ENCODE measurements at regions not wholly inside any gene's neighbourhood (a gene's known extent, or its start where the extent isn't known, plus 50 kb on each side); places are given as distances from the start of the nearest gene placed in this dataset.
"Not testable (repeated sequence)": the region's sequence is repeated elsewhere in the genome, so short reads cannot be mapped to it uniquely, and the experiment has no call there.

- Mint-ChIP-seq H3K27me3 (ENCODE audit: low read depth in 3 of 3) (peaks cover 3 to 8% (median 5%) of the 10 kb centered on the region in 3 donors), H3K4me3 (no peak overlapping the region), H3K27ac (no peak overlapping the region), H3K9me3 (peaks cover 0 to 6% (median 0%) of the 10 kb centered on the region in 7 donors), H3K4me1 (peaks cover 5% of the 10 kb centered on the region), H3K36me3 (no peaks in the 10 kb centered on the region)
- Histone ChIP-seq H3K4me1 (ENCODE audit: control insufficient read depth in 1 of 2, insufficient read depth in 2 of 2, low read length in 2 of 2) (no peaks in the 10 kb centered on the region), H3K4me3 (replicated peaks in 1 of 3; ENCODE audit: low read depth in 2 of 3, low read length in 3 of 3) (no peak overlapping the region), H3K36me3 (replicated peaks in 1 of 2; ENCODE audit: control insufficient read depth in 1 of 2, insufficient read depth in 2 of 2, low read length in 2 of 2) (no peaks in the 10 kb centered on the region), H2AFZ (ENCODE audit: insufficient read depth, low read depth, low read length, poor library complexity, severe bottlenecking) (no peak overlapping the region), H3K9ac (ENCODE audit: insufficient read depth, low read length, poor library complexity, severe bottlenecking) (no peak overlapping the region), H3K4me2 (replicated peaks; ENCODE audit: extremely low read depth, low read length, poor library complexity, severe bottlenecking) (no peak overlapping the region), H3K9me3 (replicated peaks in 1 of 2; ENCODE audit: control insufficient read depth in 1 of 2, insufficient read depth in 1 of 2, low read length in 2 of 2) (no peaks in the 10 kb centered on the region), H4K20me1 (ENCODE audit: insufficient read depth, low read length) (no peaks in the 10 kb centered on the region), H3K27ac (ENCODE audit: low read depth in 1 of 2, low read length in 2 of 2) (no peak overlapping the region), H3K79me2 (ENCODE audit: insufficient read depth, low read length) (no peaks in the 10 kb centered on the region), H3K27me3 (ENCODE audit: control insufficient read depth in 2 of 2, insufficient read depth in 2 of 2, low read length in 2 of 2) (no peaks in the 10 kb centered on the region)
- WGBS (ENCODE audit: insufficient coverage): 92% methylated on average over 4 of the region's 6 CpGs
- TF ChIP-seq, protein P1, sequence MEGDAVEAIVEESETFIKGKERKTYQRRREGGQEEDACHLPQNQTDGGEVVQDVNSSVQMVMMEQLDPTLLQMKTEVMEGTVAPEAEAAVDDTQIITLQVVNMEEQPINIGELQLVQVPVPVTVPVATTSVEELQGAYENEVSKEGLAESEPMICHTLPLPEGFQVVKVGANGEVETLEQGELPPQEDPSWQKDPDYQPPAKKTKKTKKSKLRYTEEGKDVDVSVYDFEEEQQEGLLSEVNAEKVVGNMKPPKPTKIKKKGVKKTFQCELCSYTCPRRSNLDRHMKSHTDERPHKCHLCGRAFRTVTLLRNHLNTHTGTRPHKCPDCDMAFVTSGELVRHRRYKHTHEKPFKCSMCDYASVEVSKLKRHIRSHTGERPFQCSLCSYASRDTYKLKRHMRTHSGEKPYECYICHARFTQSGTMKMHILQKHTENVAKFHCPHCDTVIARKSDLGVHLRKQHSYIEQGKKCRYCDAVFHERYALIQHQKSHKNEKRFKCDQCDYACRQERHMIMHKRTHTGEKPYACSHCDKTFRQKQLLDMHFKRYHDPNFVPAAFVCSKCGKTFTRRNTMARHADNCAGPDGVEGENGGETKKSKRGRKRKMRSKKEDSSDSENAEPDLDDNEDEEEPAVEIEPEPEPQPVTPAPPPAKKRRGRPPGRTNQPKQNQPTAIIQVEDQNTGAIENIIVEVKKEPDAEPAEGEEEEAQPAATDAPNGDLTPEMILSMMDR (IDR thresholded peaks at IDR 0.05): no peak
- intact Hi-C loops (cut with micrococcal nuclease): no loop called here
- DNase-seq: no peak
Measured at GRCh38 chr5:37929791-37930190, 90.0 kb upstream of the GDNF start.

GRCh38 chr5:37927753-37928152 is 87.9 kb upstream of the GDNF start:
- H3K4me3 Mint-ChIP-seq; H3K4me3 ChIP-seq (replicated peaks in 1 of 3; ENCODE audit: low read depth in 2 of 3, low read length in 3 of 3): not testable (repeated sequence)
- no CpG with 5 or more reads among the region's 4 CpGs for WGBS (ENCODE audit: insufficient coverage)

More at GRCh38 chr5:37927753-37928152, 87.9 kb upstream of the GDNF start:
- H2AFZ ChIP-seq (ENCODE audit: insufficient read depth, low read depth, low read length, poor library complexity, severe bottlenecking); H4K20me1 ChIP-seq (ENCODE audit: insufficient read depth, low read length); H3K36me3 ChIP-seq (replicated peaks in 1 of 2; ENCODE audit: control insufficient read depth in 1 of 2, insufficient read depth in 2 of 2, low read length in 2 of 2); H3K4me2 ChIP-seq (replicated peaks; ENCODE audit: extremely low read depth, low read length, poor library complexity, severe bottlenecking); H3K4me1 ChIP-seq (ENCODE audit: control insufficient read depth in 1 of 2, insufficient read depth in 2 of 2, low read length in 2 of 2); H3K9me3 ChIP-seq (replicated peaks in 1 of 2; ENCODE audit: control insufficient read depth in 1 of 2, insufficient read depth in 1 of 2, low read length in 2 of 2); H3K9me3 Mint-ChIP-seq; H3K27ac Mint-ChIP-seq; H3K4me1 Mint-ChIP-seq; H3K36me3 Mint-ChIP-seq; H3K9ac ChIP-seq (ENCODE audit: insufficient read depth, low read length, poor library complexity, severe bottlenecking); H3K79me2 ChIP-seq (ENCODE audit: insufficient read depth, low read length); H3K27me3 Mint-ChIP-seq (ENCODE audit: low read depth in 3 of 3); H3K27ac ChIP-seq (ENCODE audit: low read depth in 1 of 2, low read length in 2 of 2); H3K27me3 ChIP-seq (ENCODE audit: control insufficient read depth in 2 of 2, insufficient read depth in 2 of 2, low read length in 2 of 2); DNase-seq; intact Hi-C loops (cut with micrococcal nuclease): not testable (repeated sequence)

Measured in CD14-positive monocyte (primary cell).